Right lobe of liver (tissue), 4 donors: ENCODE measurements at regions not wholly inside any gene's neighbourhood (a gene's known extent, or its start where the extent isn't known, plus 50 kb on each side); places are given as distances from the start of the nearest gene placed in this dataset.

Source experiments
- CTCF ChIP-seq, 4 donors: fragments of 200-600 bp in 3 of 4; fragments of 450-650 bp in 1 of 4; IDR thresholded peaks; one replicate each; pipeline versions ENCODE4 v1.5.1 to v1.8.0; 2016 to 2022; ENCODE audit warnings: antibody characterized with exemption in 4 of 4, mild to moderate bottlenecking in 2 of 4
- POLR2A ChIP-seq: fragments of 450-650 bp; IDR thresholded peaks from one replicate; pipeline ENCODE4 v1.6.1; 2017; ENCODE audit warnings: antibody characterized with exemption, mild to moderate bottlenecking
- donor health status: DM: no; HTN: no; CAD: no.
- donor health status: DM: no; HTN: no; CAD: no.
- donor health status: DM: no; HTN: yes; CAD: no.

GRCh38 chr3:3333571-3333970, 154.1 kb upstream of the CRBN start:
- TF ChIP-seq POLR2A, result no peak
- no peak for TF ChIP-seq CTCF (IDR thresholded peaks at IDR 0.05)
